Stimulated activated CD4-positive, alpha-beta T cell treated with anti-CD3 and anti-CD28 coated beads, Interleukin-2, amount 100 ng/mL, for 24 hours (primary cell): ENCODE measurements at regions not wholly inside any gene's neighbourhood (a gene's known extent, or its start where the extent isn't known, plus 50 kb on each side); places are given as distances from the start of the nearest gene placed in this dataset.

Experiments
- DNase-seq, 2 donors: peaks; one replicate each; pipeline ENCODE4 v3.0.0-alpha.2; 2020

DNA sequence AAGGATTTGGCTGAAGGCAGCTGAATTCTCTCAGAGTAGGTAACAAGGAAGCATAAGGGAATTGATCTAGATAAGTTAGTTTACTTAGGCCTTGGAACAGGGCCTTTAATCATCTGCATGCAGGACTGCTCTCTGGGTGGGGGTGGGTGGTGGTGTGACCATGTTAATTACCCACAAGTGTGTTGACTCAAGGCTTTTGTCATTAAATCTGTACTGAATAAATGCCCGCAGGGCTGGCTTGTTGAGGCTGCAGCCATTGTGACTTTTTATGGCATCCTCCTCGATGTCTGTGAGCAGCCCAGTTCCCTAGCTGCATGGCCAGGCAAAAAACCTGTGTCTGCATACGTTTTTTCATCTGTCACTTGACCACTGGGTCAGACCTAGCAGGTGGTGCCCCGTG is 63.5 kb upstream of the ASCC3 start:
- no peak for DNase-seq

DNA sequence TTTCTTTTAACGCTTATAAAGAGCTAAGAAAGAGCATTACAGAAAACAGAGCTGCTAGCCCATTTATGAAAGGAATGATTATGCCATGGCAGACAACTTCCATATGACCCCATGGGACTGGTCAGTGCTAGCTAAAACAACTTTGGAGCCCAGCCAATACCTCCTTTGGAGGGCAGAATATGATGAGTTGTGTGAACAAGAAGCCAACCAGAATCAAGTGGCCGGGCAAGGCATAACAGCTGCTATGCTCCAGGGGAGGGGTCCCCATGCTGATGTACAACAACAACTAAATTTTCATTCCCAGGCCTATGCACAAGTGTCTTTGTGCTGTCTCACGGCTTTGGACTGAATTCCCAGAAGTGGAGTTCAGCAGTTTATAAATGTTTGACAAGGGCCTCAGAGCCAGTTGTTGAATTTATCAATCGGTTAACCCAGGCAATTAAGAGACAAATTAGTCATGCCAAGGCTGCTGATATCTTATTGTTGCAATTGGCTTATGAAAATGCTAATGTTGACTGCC is 65.0 kb upstream of the ASCC3 start:
- no peak for DNase-seq

DNA sequence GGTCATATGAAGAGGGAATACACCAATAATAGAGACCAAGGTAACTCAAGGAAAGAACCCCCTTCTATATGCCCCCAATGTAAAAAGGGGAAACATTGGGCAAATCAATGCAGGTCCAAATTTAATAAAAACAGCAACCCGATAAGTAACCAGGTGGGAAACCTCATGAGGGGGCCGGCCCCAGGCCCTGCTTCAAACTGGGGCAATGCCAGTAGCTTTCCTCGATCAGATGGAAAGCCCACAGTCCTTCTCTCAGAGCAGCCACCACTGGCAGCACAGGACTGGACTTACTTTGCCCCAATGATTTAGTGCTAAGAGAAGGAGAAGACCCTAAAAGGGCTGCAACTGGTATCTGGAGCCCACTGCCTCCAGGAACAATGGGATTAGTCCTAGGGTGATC is 65.6 kb upstream of the ASCC3 start:
- no peak for DNase-seq

DNA sequence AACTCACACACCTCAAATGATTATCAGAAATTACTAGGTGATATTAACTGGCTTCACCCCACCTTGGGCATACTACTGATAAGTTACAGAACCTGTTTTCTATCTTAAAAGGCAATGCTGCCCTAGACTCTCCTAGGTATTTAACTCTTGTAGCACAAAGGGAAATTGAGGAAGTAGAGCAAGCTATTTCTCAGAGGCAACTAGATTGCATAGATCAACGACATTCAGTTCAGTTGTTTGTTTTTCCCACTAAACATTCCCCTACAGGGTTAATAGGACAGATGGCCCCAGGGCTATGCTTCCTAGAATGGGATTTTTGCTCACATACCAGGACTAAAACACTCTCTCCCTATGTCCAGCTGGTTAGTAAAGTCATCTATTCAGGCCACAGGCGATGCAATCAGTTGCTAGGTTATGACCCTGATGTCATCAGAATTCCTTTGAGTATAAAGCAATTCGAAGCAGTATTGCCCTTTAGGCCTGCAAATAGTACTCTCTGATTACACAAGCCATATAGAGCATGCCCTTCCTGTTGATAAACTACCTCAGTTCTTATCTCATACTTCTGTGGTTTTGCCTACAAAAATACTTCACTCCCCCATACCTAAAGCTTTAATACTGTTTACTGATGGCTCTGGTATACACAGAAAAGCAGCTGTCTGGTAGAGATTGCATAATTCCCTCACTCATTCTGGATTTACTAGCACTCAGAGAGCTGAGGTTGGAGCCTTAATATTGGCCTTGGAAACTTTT is 67.4 kb upstream of the ASCC3 start:
- no peak for DNase-seq

DNA sequence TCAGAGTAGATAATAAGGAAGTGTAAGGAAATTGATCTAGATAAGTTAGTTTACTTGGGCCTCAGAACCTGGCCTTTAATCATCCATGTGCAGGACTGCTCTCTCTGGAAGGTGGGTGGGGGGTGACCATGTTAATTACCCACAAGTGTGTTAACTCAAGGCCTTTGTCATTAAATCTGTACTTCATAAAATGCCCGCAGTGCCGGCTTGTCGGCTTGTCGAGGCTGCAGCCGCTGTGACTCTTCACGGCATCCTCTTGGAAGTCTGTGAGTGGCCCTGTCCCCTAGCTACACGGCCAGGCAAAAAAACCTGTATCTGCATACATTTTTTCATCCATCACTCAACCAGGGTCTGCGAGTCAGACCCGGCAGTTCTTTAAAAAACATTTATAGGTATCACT is 70.9 kb upstream of the ASCC3 start:
- DNase-seq: no peak

DNA sequence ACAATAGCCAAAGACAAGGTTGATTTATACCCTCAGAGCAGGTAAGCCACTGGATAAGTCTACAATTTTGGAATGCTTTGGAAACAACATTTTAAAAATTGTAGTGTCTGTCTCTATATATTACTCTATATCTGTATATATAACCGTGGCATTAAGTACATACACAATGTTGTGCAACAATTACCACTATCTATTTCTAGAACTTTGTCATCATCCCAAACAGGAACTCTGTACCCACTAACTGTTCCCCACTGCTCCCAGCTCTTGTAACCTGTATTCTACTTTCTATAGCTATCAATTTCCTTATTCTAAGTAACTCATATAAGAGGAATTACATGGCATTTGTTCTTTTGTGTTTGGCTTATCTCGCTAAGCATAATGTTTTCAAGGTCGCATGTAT is 78.2 kb upstream of the ASCC3 start:
- no peak for DNase-seq

DNA sequence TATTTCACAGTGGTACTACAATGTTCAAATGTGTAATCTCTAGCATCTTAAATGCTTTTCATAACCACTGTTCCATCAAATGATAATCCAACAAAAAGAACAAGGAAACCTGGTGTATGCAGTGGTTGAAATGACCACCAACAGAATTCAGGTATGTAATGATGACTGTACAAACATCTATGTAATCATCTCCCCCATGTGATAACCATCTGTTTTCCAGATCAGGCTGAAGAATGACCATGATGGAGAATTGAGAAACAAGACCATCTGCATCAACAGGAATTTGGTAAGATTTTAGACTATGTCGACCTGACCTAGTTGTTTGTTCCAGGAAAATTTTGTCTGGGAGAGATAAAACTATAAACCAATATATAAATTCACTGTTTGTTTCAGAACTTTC is 81.3 kb upstream of the ASCC3 start:
- no peak for DNase-seq

DNA sequence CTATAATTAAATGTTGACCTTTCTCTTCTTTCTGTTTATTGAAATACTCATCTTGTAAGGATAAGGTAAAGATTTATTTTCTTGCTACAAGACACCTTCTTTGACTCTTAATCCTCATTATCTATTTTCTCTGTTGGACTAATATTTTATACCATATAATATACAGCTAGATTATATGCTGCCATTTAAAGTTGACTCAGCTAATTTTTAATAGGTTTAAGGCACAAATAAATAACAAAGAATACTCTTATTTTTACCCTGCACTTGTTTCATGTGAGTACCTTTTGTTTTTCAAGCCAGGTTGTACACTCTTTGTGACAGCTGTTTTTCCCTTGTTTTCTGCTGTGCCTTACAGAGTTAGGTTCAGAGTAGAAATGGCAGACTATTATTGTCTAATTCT is 83.9 kb upstream of the ASCC3 start:
- DNase-seq: no peak

DNA sequence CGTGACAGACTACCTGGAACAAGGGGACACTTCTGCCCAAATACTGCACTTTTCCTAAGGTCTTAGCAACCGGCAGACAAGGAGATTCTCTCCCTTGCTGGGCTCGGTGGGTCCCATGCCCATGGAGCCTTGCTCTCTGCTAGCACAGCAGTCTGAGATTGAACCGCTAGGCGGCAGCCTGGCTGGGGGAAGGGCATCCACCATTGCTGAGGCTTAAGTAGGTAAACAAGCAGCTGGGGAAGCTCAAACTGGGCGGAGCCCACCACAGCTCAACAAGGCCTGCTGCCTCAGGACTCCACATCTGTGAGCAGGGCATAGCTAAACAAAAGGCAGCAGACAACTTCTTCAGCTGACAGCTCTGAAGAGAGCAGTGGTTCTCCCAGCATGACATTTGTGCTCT is 87.8 kb upstream of the ASCC3 start:
- DNase-seq: no peak

DNA sequence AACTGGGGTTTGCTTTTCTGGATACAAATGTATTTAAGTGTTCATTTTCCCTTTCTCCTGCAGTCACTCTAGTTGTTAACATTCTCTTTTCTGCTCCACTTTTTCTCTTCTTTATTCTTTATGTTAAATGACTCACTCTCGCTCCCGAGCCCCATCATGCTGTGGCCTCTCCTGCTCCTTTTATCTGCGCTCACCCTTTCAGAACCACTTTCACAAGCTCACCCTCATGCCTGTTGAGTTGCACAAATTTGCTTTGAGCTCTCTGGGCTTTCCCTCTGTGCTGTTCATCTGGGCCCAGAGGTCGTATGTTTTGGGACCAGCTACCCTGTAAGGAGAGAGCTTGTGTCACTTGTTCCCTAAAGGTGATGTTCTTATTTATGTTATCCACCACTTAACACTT is 98.1 kb upstream of the ASCC3 start:
- DNase-seq: no peak

DNA sequence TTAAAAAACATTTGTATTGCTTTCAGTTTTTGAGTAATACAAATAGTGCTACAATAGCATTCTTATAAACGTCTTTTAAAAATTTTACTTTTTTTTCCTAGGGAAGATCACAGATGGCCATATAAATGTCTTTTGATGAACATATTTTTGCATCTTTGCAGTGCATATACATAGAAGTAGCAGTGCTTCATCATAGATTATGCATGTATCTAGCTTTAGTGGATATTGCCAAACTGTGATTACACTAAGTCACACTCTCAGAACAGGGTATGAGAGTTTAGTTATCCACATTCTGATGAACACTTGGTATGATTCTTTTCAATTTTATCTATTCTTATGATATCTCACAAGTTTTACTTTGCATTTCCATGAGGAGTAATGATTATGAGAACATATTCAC is 99.8 kb upstream of the ASCC3 start:
- no peak for DNase-seq

DNA sequence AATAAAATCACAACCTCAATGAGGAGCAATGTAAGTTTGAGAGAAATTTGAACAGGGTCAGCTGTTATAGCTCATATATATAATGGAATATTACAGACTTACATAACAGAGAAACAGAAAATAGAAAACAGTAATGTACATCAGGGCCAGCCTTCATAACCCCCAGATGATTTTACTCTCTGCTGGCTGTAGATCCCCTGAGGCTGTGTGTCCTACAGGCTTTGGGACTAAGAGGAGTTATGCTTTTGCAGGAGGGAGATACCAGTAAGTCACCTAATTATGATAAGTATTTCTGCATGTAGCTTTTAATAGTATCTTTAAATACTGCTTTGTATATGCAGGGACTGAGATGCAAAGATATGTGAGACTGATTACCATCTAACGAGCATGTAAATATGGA is 105.8 kb upstream of the ASCC3 start:
- no peak for DNase-seq

DNA sequence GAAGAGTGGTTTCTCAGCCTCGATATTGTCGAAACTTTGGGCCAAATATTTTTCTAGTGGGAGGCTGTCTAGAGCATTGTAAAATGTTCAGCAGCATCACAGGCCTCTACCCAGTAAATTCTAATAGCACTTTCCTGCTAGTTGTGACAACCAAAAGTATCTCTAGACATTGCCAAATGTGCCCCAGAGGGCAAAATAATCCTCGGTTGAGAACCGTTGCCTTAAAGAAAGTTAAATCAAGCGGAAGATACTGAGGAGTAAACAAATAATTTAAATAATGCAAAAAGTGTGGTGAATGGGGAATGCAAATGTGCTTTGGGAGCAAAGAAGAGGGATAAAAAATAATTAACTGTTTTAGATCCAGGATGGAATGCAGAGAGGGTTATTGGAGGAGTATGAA is 106.4 kb upstream of the ASCC3 start:
- DNase-seq: no peak

DNA sequence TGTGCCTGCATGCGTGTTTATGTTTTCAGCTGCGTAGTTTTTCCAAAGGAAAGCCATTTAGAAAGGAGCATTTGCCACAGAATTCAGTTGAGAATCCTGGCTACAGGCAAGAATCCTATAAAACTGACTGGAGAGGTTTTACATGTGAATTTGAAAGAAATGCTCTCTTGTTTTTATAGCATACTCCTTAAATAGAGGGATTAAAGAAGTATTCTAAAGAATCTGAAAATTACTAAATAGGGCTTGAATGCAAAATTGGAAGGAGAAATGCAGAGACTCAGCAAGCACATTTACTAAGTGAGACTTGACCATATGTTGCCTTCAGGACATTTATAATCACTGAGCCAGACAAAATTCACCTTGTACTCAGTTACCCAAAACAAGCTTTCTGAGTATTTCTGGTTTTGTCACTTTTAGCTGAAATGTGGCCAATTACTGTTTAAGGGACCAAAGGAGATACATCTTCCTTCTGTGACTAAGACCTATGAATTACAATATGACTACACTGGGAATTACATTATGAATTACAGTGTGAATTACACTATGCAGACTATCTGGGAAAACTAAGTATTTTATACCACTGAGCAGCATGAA is 107.4 kb upstream of the ASCC3 start:
- DNase-seq: no peak

DNA sequence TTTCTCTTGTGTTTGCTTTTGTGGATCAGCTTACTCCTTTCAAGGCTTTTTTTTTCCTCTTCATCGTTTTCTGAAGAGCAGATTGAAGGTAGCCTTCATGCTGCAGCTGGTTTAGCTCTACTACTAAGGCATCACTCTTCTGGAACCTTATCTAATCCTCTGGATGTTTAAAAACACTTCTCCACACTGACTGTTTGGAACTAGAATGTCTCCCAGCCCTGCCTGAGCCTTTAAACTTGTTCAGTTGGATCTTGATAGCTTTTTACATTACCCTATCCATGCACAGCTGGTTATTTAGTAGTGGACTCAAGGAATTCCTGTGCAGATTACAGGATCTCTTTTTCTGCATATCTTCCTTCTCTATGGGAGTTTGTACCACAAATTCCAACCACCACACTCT is 108.9 kb upstream of the ASCC3 start:
- no peak for DNase-seq

DNA sequence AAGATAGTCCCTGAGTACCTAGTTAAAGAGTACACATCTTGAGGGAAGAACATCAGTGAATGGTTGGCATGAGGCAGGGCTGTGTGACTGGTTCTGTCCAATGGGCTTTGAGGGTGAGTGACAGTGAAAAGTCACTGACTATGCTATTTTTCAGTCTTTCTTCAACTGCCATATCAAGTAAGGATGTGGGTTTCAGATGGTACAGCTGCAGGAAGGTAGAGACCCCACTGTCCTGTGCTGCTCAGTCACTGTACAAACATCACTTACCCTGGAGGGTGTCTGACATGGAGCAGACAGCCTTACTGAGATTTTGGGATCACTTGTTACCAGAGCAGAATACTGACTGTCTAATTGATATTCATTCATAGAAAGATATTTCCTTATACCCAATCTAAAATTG is 115.3 kb upstream of the ASCC3 start:
- no peak for DNase-seq

DNA sequence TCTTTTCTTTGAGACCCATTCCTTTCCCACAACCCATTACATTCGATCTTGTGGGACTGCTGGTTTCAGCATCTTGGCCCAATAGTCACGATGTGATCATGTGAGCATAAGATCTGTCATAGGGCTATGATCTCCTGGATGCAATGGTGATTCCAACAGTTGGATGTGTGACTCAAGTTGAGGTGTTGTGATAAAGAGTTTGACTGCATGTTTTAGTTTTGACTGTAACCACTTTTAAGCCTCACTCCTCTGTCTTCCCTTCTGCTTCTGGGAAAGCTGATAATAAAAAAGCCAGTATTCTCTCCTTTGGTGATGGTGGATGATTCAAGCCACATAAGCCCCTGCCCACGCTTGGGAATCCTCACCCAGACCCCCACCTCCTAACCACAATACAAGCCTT is 117.0 kb upstream of the ASCC3 start:
- no peak for DNase-seq

DNA sequence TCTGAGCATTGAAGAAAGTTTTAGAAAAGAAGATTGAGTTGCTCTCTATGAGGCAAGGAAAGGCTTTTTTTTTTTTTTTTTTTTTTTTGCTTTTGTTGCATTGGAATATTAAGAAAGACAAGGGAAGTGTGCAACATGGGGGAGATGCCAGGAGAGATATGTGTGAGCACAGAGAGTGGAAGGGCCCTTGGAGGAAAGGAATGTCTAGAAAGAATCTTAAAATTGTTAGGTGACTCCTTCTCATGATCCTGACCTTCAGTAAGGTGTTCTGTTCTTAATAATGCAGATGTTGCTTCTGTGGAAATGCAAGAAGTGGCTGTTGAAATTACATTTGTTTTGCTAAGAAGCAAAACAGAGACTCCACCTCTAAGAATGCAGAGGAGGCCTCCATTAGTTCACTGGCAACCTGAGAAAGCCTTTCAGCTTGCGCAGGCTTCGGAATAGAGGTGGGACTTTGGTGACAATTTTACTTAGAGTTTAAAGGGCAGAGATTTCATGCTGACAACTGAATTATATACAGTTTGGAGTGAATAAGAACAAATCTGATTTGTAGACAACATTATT is 118.0 kb upstream of the ASCC3 start:
- DNase-seq: no peak

DNA sequence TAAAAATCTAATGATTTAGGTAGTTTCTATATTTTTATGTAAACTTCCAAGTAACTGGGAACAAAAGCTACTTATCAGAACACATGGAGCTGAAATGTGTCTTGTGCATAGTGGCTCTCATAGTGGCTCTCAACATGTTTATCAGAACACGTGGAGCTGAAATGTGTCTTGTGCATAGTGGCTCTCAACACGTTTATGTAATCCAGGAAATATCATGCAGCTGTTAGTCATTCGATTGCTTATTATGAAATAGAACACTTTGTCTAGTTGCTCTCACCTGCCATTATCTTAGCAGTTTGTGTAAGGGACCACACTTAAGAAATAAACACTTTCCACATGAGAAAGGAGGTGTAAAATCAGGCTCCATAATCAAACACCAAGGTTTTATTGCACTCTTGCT is 119.2 kb upstream of the ASCC3 start:
- DNase-seq: no peak

DNA sequence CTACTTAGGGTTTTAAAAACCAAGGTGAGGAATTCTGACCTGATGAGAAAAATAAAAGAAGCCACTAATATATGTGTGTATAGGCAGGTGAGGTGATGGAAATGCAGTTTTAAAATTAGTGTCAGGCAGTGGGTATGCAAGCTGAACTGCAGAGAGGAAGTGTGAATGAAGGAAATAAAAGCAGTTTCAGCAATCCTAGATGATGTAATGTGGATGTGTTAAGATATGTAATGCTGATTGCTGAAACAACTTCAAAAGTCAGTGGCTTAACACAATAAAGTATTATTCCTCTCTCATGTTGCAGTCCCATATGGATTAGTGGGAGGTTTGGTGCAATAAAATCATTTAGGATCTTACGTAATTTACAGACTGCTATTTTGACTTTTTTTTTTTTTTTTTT is 119.9 kb upstream of the ASCC3 start:
- DNase-seq: no peak

DNA sequence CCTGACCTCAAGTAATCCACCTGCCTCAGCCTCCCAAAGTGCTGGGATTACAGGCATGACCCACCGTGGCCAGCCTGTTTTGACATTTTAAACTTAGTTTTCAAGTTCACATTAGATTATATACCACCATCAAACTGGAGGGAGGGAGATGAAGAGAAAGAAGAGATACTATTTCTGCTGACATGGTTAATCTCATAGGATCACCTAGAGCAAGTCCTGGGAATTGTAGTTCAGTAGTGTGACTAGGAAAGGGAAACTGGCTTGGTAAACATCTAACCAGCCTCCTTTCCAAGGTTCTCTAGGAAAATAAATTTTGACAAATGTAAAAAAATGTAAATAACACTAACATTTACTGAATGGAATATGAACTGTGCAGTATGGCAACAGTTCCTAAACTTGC is 120.5 kb upstream of the ASCC3 start:
- DNase-seq: no peak

DNA sequence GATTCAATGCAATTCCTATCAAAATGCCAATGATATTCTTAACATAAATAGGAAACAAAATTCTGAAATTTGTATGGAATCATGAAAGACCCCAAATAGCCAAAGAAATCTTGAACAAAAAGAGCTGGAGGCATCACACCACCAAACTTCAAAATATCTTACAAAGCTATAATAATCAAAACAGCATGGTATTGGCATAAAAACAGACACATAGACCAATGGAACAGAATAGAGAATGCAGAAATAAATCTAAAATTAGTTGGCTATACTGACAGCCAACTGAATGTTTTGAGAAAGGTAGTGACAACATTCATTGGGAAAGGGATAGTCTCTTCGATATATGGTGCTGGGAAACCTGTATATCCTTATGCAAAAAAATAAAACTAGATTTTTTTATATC is 121.9 kb upstream of the ASCC3 start:
- no peak for DNase-seq

DNA sequence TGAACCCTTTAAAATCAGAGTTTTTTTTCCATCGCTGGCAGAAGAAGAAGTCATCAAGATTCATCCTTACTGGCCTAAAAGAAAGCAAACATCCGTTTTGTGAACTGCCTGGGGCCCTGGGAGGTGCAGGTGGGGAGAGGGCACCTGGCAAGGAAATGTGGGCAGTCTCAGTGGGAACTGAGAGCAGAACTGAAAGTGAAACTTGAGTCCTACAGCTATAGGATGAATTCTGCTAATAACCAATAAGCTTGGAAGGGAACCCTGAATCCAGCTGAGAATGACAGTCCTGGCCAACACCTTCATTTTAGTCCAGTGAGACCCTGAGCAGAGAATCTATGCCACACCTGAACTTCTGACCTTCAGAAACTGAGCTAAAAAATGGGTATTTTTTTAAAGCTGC is 130.1 kb upstream of the ASCC3 start:
- DNase-seq: no peak

DNA sequence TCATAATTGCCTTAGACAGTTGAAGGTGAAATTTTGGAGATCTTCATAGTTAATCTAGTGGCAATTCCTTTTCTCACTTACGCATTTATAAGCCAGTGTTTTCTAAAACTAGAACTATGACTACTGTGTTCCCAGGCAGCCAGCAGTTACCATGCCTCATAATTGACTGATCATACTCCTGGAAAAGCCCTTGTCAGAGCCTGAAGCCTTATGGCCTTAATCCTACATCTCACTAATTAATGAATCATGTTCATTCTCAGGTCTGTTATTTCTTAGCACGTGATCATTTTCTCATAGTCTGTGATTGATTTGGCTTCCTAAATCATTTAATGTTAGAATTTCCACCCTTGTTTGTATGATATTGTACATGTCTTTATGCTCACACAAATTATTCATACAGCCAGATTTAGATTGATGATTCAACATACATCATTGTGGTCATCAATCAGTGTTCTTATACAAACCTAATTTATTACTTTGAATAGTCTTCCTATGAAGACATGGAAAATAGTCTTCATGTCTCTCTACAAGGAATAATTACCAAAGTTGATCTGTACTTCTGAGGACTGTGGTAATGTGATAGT is 132.6 kb upstream of the ASCC3 start:
- DNase-seq: no peak
